HEK293T (cell line): ENCODE measurements at regions not wholly inside any gene's neighbourhood (a gene's known extent, or its start where the extent isn't known, plus 50 kb on each side); places are given as distances from the start of the nearest gene placed in this dataset.

Source experiments
- ARNT ChIP-seq: fragments of 450-650 bp; IDR thresholded peaks from 2 replicates; pipeline ENCODE4 v1.6.1; 2017; ENCODE audit warnings: mild to moderate bottlenecking
- BHLHE40 ChIP-seq: fragments of 450-650 bp; IDR thresholded peaks from 2 replicates; pipeline ENCODE4 v1.6.1; 2016; ENCODE audit warnings: mild to moderate bottlenecking, moderate library complexity, borderline replicate concordance
- CTBP1 ChIP-seq: fragments of 450-650 bp; IDR thresholded peaks from 2 replicates; pipeline ENCODE4 v1.6.1; 2016; ENCODE audit warnings: borderline replicate concordance
- FOXA1 ChIP-seq: fragments of 450-650 bp; IDR thresholded peaks from 2 replicates; pipeline ENCODE4 v1.6.1; 2016; ENCODE audit warnings: mild to moderate bottlenecking
- FOXM1 ChIP-seq: fragments of 450-650 bp; IDR thresholded peaks from 2 replicates; pipeline ENCODE4 v1.6.1; 2017; ENCODE audit warnings: mild to moderate bottlenecking, borderline replicate concordance
- HDGF ChIP-seq: fragments of 450-650 bp; IDR thresholded peaks from 2 replicates; pipeline ENCODE4 v1.6.1; 2017; ENCODE audit warnings: antibody characterized with exemption, borderline replicate concordance
- LEF1 ChIP-seq: fragments of 450-650 bp; IDR thresholded peaks from 2 replicates; pipeline ENCODE4 v1.6.1; 2017; ENCODE audit warnings: mild to moderate bottlenecking, borderline replicate concordance
- SP1 ChIP-seq: fragments of 450-650 bp; IDR thresholded peaks from 2 replicates; pipeline ENCODE4 v1.6.1; 2017
- SUZ12 ChIP-seq: fragments of 450-650 bp; IDR thresholded peaks from 2 replicates; pipeline ENCODE4 v1.6.1; 2016; ENCODE audit warnings: mild to moderate bottlenecking
- TARDBP ChIP-seq: fragments of 450-650 bp; IDR thresholded peaks from 2 replicates; pipeline ENCODE4 v1.6.1; 2016

DNA sequence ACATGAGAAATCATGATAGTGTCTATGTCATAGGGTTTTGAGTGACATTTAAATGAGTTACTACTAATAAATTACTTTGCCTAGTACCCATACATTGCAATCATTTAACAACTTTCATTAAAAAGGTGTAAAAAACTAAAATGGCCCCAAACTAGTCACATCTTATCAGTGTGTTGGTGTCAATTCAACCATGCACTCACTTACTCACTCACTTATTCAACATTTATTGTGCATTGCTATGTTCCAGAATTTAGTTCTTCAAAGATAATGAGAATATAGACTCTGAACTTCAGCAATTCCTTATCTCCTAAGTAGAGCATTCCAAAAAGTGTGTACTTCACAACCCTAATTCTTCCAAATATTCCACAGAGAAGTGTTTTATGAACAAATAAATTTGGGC lies 965.7 kb downstream of the REEP3 start:
- TF ChIP-seq CTBP1 (no peak), FOXM1 (no peak), LEF1 (no peak), ARNT (no peak), BHLHE40 (no peak), SP1 (no peak), SUZ12 (no peak), TARDBP (no peak), HDGF (no peak), FOXA1 (no peak)
